Chondrocyte (in vitro differentiated cells): ENCODE measurements at regions not wholly inside any gene's neighbourhood (a gene's known extent, or its start where the extent isn't known, plus 50 kb on each side); places are given as distances from the start of the nearest gene placed in this dataset.

Experiments
- DNase-seq: peaks from one replicate; pipeline ENCODE4 v3.0.0; 2021; ENCODE audit warnings: mixed read lengths, low spot score
- H3K27ac Mint-ChIP-seq: one replicate; pipeline ENCODE4 v1.8.0; 2021; ENCODE audit warnings: mild to moderate bottlenecking, moderate library complexity, mixed read lengths; ENCODE audit not compliant: unreplicated experiment
- H3K27me3 Mint-ChIP-seq: 2 replicates; pipeline ENCODE4 v1.8.0; 2021; ENCODE audit warnings: low read depth, mixed read lengths
- H3K36me3 Mint-ChIP-seq: 2 replicates; pipeline ENCODE4 v1.8.0; 2021; ENCODE audit warnings: low read depth, mixed read lengths
- H3K4me1 Mint-ChIP-seq: 2 replicates; pipeline ENCODE4 v1.8.0; 2021; ENCODE audit warnings: low read depth, mild to moderate bottlenecking, mixed read lengths
- H3K4me3 Mint-ChIP-seq: one replicate; pipeline ENCODE4 v1.8.0; 2021; ENCODE audit warnings: mild to moderate bottlenecking, moderate library complexity, mixed read lengths; ENCODE audit not compliant: unreplicated experiment
- H3K9me3 Mint-ChIP-seq: 2 replicates; pipeline ENCODE4 v1.8.0; 2021; ENCODE audit warnings: low read depth, mixed read lengths
- CTCF ChIP-seq: fragments of 200-600 bp; sonication (generic); IDR thresholded peaks from 2 replicates; pipeline ENCODE4 v1.5.0; 2021; ENCODE audit warnings: antibody characterized with exemption, mild to moderate bottlenecking, moderate library complexity

- Mint-ChIP-seq H3K4me3 (no peak overlapping the region), H3K9me3 (no peaks in the 10 kb centered on the region), H3K27ac (no peak overlapping the region), H3K4me1 (peaks cover 2% of the 10 kb centered on the region), H3K36me3 (no peaks in the 10 kb centered on the region), H3K27me3 (peaks cover 3% of the 10 kb centered on the region)
- no peak for DNase-seq
- TF ChIP-seq CTCF: no peak
These were observed 212.2 kb downstream of the ZNF621 start for GRCh38 chr3:40736943-40737342.

- no peak for TF ChIP-seq CTCF
- no peaks in the 10 kb centered on the region for H3K36me3 Mint-ChIP-seq
- no peak for DNase-seq
- no peak overlapping the region for H3K27ac Mint-ChIP-seq
- H3K9me3 Mint-ChIP-seq: no peaks in the 10 kb centered on the region
- H3K27me3 Mint-ChIP-seq: peaks cover 3% of the 10 kb centered on the region
- H3K4me3 Mint-ChIP-seq: no peak overlapping the region
- peaks cover 3% of the 10 kb centered on the region for H3K4me1 Mint-ChIP-seq
These were observed 212.6 kb downstream of the ZNF621 start for GRCh38 chr3:40737343-40737742.

GRCh38 chr3:40739971-40740370 lies 215.2 kb downstream of the ZNF621 start:
- no peak overlapping the region for H3K4me3 Mint-ChIP-seq
- H3K36me3 Mint-ChIP-seq: no peaks in the 10 kb centered on the region
- peaks cover 3% of the 10 kb centered on the region for H3K4me1 Mint-ChIP-seq
- no peak overlapping the region for H3K27ac Mint-ChIP-seq
- H3K27me3 Mint-ChIP-seq: peaks cover 3% of the 10 kb centered on the region
- no peak for TF ChIP-seq CTCF
- no peak for DNase-seq
- H3K9me3 Mint-ChIP-seq: no peaks in the 10 kb centered on the region

- peaks cover 9% of the 10 kb centered on the region for H3K4me1 Mint-ChIP-seq
- no peaks in the 10 kb centered on the region for H3K36me3 Mint-ChIP-seq
- no peak for DNase-seq
- no peak for TF ChIP-seq CTCF
- H3K4me3 Mint-ChIP-seq: no peak overlapping the region
- H3K27ac Mint-ChIP-seq: no peak overlapping the region
- H3K9me3 Mint-ChIP-seq: no peaks in the 10 kb centered on the region
- peaks cover 3% of the 10 kb centered on the region for H3K27me3 Mint-ChIP-seq
These were observed 217.0 kb downstream of the ZNF621 start for GRCh38 chr3:40741729-40742128.

GRCh38 chr3:40745381-40746106 lies 220.8 kb downstream of the ZNF621 start:
- peaks cover 3% of the 10 kb centered on the region for H3K27me3 Mint-ChIP-seq
- H3K9me3 Mint-ChIP-seq: no peaks in the 10 kb centered on the region
- no peak for TF ChIP-seq CTCF
- no peaks in the 10 kb centered on the region for H3K36me3 Mint-ChIP-seq
- H3K27ac Mint-ChIP-seq: no peak overlapping the region
- no peak for DNase-seq
- peaks cover 11% of the 10 kb centered on the region for H3K4me1 Mint-ChIP-seq
- H3K4me3 Mint-ChIP-seq: no peak overlapping the region
